ENCODE measurements at regions not wholly inside any gene's neighbourhood (a gene's known extent, or its start where the extent isn't known, plus 50 kb on each side); places are given as distances from the start of the nearest gene placed in this dataset.
A peak's percentile ranks its signal among the peaks of the same experiment; 100 is the strongest.

GRCh38 chr11:24286238-24286637, 210.6 kb upstream of the LUZP2 start:
- no peak for DNase-seq (ENCODE audit: low spot score)

GRCh38 chr11:24289301-24289700, 207.6 kb upstream of the LUZP2 start:
- no peak for DNase-seq (ENCODE audit: low spot score)

GRCh38 chr11:24293964-24294363, 202.9 kb upstream of the LUZP2 start:
- no peak for DNase-seq (ENCODE audit: low spot score)

DNA sequence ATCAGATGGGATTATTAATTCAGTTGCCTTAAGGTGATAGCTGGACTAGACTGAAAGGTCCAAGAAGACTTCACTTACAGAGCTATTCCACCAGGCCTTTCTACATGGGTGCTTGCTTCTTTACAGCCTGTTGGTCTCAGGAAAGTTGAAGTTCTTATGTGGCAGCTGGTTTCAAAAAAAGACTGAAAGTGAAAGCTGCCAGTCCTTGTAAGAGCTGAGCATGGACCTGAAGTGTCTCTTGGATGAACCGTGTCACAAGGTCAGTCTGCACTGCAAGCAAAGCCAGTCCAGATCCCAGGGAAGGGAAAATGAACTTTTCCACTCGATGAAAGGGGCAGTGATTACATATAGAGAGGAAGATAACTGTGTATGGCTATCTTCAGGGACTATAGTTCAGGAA, 201.5 kb upstream of the LUZP2 start:
- DNase-seq (ENCODE audit: low spot score) = no peak

DNA sequence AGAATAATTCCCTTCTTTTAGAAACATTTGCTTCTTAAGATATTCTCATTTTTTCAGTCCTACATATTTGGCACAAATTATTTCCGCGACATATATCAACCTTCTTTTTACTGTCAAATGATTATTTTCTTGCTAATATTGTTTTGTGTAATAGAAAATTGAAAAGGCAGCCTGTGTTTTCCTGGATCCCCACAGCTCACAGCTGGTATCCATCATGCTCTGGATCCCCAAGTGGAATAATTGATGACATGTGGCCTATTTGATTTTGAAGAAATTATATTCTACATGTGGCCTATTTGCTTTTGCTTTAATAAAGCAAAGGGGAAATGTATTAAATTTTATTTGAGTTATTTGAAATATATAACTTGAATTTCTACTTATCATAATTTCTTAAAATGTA, 199.4 kb upstream of the LUZP2 start:
- no peak for DNase-seq (ENCODE audit: low spot score)

DNA sequence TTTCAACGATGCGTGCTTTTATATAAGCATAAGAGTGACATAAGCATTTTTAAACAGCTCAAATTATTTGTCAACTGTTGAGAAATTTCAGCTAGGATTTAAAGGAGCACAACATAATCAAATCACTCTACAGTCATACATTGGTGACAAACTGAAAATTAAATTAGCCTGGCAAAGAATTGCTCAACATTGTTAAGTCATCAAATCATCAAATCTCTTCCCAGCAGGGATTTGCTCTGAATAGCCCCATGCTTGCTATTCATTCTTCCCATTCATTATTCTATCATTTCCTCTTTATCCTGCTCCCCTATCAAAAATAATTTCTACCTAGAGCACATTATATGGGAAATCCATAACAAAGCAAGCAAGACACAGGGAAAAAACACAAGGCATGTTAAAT, 198.7 kb upstream of the LUZP2 start:
- DNase-seq (ENCODE audit: low spot score) = no peak

GRCh38 chr11:24311974-24312373, 184.9 kb upstream of the LUZP2 start:
- DNase-seq (ENCODE audit: low spot score) = no peak

- DNase-seq (ENCODE audit: low spot score) = no peak
Measured at GRCh38 chr11:24312464-24313238, 184.2 kb upstream of the LUZP2 start.

DNA sequence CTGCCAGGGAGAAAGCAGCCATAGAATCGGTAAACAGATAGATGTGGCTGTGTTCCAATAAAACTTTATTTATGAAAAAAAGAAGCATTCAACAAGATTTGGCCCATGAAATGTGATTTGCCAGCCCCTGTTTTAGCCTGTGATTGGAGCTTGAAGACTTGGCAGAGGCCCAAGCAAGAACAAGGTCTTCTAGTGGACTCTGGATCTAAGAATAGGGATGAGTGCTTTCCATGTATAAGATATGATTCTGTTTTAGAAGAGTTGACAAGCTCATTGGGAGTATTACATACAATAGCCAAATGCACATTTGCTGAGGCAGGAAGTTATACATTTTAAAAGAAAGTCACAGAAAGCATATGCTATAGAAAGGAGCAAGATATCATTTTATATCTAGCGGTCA, 175.6 kb upstream of the LUZP2 start:
- DNase-seq (ENCODE audit: low spot score) = no peak

GRCh38 chr11:24324211-24324610, 172.6 kb upstream of the LUZP2 start:
- DNase-seq (ENCODE audit: low spot score) = no peak

DNA sequence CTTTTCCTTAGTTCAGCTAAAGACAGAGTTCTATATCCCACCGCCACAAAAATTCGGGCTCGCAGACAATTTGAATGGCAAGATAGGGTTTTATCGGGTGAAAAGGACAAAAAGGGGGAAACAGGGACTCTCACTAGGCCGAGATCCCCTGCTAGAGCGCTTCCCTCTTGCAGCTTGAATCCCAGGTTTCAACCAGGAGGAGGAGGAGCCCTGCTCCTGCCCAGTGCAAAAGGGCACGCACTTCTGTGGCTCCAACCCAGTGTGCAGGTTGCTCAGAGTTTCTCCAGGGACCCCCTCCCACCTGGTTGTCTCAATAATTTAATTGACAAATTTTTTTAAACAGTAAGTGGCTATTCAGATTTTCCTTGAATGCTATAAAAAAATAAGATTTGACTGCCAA, 152.6 kb upstream of the LUZP2 start:
- no peak for DNase-seq (ENCODE audit: low spot score)

GRCh38 chr11:24348908-24349307, 147.9 kb upstream of the LUZP2 start:
- no peak for DNase-seq (ENCODE audit: low spot score)

GRCh38 chr11:24351179-24351578, 145.7 kb upstream of the LUZP2 start:
- DNase-seq (ENCODE audit: low spot score) = no peak

GRCh38 chr11:24356501-24356900, 140.4 kb upstream of the LUZP2 start:
- no peak for DNase-seq (ENCODE audit: low spot score)

DNA sequence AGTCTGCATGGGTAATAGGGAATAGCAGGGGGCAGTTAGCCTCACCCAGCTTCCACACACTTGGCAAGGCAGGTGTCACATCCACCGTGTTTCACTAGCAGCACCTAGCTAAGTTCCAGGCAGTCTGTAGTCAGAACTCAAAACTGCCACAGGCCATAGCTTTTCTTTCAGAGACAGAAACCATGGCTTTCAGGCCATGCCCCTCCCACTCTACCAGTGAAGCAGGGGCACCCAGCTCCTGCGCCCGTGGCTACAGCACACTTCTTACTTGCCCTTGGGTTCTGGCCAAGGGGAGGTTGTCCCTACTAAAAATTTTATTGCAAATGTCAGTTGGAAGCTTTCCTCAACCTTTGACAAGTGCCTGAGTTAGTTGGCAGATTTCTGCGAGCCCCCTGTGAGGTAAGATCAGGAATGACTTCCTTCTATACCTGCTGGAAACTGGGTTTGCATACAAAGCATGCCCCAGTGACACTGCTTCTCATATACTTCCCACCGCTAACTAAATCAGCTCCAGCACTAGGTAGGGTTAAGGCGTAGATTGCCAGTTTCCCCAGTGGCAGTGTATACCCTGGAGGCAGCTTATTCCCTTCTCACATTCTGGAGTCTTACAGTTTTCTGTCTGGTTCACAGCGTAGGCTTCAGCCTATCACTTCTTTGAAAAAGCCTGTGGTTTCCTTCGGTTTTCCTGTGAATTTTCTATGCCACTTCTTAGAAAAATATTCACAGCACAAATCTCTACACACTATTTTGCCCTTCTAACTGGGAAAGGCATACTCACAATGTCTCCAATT, 139.0 kb upstream of the LUZP2 start:
- DNase-seq (ENCODE audit: low spot score) = no peak

- DNase-seq (ENCODE audit: low spot score) = no peak
Measured at GRCh38 chr11:24372491-24372890, 124.4 kb upstream of the LUZP2 start.

DNA sequence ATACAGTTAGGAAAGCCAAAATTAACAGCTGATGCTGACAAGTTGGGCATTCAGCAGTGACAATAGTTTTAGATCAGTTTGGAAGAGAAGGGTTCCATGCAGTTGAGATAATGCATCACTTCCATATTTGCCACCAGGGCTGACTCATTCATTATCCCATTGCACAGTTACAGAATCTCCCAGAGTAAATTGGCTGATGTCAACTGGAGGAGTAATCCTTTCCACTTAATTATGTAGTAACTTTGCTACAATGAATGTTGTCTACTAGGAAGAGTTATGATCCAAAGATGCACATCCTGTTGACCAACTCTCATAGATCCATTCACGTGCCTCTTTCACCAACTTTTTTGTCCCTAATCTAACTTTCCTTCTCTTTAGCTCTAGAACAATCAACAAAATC, 123.3 kb upstream of the LUZP2 start:
- no peak for DNase-seq (ENCODE audit: low spot score)

- DNase-seq (ENCODE audit: low spot score) = no peak
Measured at GRCh38 chr11:24375351-24375750, 121.5 kb upstream of the LUZP2 start.

DNA sequence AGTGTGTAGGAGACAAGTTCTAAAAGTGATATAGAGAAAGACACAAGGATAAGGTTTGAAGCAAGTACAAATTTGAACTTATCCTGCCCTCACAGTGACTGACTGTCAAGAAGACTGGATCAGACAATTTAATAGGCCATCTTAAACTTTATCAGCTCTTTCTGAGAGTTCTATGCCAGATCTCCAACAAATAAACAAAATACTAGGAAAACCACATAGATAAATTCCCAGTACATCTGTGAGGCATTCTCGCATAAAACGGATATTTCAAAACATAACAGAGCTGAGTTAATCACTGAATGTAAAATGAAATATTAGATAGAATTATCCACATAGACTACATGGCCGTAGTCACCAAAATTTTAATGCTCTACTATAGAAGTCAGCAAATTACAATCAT, 120.9 kb upstream of the LUZP2 start:
- no peak for DNase-seq (ENCODE audit: low spot score)

DNA sequence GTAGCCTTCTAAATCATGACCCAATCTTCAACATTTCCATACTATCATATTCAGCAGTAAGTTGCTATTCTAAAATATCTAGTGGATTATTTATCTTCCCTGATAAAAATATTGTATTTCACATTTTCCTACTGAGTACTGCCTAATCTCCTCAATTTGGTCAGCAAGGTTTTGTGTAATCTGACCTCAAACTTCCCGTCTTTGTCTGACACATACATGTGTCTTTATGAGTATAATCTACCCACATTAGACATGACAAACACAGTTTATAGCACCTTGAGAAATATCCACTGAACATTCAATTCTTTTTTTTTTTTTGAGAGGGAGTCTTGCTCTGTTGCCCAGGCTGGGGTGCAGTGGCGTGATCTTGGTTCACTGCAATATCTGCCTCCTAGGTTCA, 113.7 kb upstream of the LUZP2 start:
- DNase-seq (ENCODE audit: low spot score) = no peak

- DNase-seq (ENCODE audit: low spot score) = no peak
Measured at GRCh38 chr11:24384240-24384639, 112.6 kb upstream of the LUZP2 start.

- DNase-seq (ENCODE audit: low spot score) = peak; percentile 3
Measured at GRCh38 chr11:24386546-24387397, 110.1 kb upstream of the LUZP2 start.

DNA sequence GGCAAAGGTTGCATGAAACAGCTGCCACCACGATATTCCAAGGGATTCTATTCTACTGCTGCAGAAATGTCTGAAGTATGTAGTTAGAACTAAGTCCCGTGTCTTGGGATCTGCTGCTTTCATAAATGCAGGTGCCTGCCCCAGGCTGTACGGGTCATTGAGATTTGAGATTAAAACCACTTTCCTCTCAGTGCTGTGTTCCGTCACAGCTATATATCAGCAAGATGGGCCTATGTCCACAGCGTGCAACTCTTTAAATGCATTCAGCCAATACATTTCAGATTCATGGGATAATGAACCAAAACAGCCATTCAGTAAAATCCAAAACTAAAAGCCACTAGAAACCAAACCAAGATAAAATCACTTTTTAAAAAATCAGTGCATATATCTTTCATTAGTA, 107.3 kb upstream of the LUZP2 start:
- DNase-seq (ENCODE audit: low spot score) = no peak
